ENCODE measurements at regions not wholly inside any gene's neighbourhood (a gene's known extent, or its start where the extent isn't known, plus 50 kb on each side); places are given as distances from the start of the nearest gene placed in this dataset.
A peak's percentile ranks its signal among the peaks of the same experiment; 100 is the strongest.

DNA sequence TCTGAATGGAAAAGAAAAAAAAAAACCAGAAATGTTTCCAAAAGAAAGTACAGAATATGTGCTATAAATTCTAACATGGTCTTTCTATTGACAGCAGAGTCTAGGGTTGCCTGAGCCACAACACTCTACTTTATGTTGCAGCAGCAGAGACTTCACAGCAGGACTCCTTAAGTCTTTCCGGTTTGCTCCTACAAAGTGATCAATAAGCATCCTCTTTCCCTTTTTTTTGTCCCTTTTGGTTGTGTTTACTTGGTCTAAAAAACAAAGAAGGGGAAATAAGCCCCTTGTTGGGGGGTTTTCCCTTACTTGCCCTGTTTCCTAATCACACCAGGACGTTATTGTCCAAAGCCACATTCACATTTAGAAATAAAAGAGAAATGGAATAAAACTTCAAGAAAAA, 163.1 kb upstream of the MPPED2 start:
- ATAC-seq, result no peak
- no peak for DNase-seq
- intact Hi-C loops (cut with DNase I), result no loop called here

DNA sequence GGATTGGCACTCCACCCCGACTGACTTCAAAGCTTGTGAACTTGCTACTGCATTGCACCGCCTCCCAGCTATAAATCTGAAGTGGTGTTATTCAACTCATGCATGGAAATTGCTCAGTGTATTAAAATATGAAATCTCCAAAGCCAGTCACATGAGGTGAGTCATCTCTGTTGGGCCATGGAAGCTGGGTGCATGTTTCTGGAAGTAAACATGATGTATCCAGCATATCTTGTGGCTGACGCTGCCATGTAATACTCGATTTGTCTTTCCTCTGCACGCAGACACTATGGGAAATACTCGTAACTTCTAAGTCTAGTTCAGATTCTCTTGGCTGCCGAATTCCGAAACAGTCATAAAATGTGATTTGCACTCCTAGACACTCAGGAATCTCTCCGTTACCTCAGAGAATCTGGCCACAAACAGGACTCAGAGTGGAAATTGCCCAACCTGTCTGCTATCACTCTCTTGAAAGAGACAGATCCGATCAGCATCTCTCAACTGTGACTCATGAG, 154.9 kb upstream of the MPPED2 start:
- ATAC-seq (no peak), DNase-seq (no peak)
- intact Hi-C loops (cut with DNase I), result no loop called here

DNA sequence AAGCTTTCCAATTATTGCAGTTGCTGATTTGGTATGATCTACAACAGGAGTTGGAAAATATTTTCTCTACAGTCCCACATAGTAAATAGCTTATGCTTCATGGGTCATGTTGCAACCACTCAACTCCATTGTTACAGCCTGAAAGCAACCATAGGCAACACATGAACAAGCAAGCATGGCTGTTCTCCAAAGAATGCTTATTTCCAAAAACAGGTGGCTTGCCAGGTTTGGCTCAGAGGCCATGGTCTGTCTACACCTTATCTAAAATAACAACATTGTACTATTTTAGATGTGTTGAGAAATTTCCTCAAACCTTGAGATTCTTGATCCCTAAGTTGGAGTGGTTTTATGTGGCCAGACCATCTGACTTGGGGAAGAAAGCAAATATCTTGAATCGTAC, 153.9 kb upstream of the MPPED2 start:
- intact Hi-C loops (cut with DNase I), result no loop called here
- no peak for ATAC-seq
- DNase-seq, result no peak

DNA sequence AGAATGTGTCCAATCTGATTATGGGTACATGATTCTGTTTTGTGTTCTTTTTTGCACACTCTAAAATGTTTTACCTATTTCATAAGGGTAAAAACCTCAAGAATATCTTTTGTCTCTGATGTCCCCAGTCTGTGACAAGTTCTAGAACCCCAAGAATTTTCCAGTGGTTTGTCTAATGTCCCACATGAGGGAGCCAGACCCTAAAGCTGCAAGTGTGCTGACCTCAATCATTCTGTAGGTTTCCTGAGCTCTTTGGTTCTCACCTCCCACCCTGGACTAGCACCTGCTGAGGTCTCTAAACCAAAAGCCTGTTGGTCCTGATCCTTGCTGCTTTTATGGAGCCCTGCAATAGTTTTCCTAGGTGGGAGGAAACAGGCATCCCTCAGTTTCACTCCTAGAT, 149.8 kb upstream of the MPPED2 start:
- intact Hi-C loops (cut with DNase I), result loop anchor here (10.0 kb wide), 2 partner anchors 179 to 189 kb away; no protein-coding TSS in a partner anchor
- DNase-seq (no peak), ATAC-seq (no peak)

DNA sequence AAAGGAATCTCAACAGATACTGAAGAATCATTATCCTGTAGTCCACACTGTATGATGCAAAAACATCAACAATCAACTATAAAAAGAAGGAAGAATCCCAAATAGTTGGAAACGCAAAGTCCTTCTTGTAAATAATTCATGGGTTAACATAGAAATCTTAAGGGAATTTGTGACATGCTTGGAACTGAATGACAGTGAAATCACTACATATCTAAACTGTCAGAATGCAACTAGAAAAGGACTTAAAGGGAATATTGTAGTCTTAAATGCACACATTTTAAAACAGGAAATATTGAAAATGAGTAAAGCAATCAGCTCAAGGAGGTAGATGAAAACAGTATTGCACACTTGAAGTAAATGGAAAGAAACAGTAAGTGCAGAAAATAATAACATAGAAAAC, 147.6 kb upstream of the MPPED2 start:
- intact Hi-C loops (cut with DNase I), result loop anchor here (10.0 kb wide), 2 partner anchors 181 to 191 kb away; no protein-coding TSS in a partner anchor
- ATAC-seq, result no peak

DNA sequence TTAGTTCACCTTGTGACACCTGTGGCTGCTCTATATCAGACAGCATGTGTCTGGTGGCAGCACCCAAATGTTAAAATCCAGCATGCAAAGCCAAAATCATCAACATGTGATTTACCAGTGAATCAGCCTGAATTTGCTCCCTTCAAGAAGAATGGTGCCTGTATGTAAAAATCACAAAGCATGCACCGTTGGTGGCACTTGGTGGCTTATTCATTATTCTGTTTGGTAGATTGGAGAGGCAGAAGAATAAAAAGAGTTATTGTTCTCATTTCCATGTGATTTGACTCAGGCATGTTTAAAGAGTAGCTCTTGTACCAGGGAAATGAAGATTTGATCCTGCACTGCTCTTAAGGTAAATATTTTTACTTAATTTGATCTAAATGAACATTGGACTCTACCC, 143.9 kb upstream of the MPPED2 start:
- intact Hi-C loops (cut with DNase I), result loop anchor here (10.0 kb wide), 2 partner anchors 185 to 195 kb away; no protein-coding TSS in a partner anchor

More for the DNA sequence above, 147.6 kb upstream of the MPPED2 start:
- no peak for DNase-seq

DNA sequence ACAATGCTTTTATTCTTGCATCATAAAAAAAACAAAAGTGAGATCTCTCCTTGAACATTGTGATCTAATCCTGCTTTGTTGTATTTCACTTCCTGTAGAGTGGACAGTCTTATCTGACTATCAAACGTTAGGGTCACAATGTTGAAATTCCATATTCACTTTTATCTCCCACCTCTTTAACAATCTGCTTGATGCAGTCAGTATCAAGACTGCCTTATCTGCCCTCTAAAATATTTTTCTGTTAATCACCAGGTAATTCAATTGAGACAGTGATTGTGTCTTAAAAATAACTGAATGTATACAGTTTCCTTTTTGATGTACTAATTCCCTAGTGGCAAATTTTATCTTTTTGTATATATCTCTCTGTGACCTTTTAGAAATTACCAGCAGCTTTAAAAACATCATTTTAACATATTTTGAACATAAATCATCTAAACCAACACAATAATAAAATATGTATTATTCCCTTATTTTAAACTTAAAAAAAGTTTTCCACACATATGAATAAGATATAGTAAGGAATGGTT, 143.1 kb upstream of the MPPED2 start:
- no peak for DNase-seq
- intact Hi-C loops (cut with DNase I), result no loop called here
- ATAC-seq, result no peak

More for the DNA sequence above, 143.9 kb upstream of the MPPED2 start:
- ATAC-seq (no peak), DNase-seq (no peak)

DNA sequence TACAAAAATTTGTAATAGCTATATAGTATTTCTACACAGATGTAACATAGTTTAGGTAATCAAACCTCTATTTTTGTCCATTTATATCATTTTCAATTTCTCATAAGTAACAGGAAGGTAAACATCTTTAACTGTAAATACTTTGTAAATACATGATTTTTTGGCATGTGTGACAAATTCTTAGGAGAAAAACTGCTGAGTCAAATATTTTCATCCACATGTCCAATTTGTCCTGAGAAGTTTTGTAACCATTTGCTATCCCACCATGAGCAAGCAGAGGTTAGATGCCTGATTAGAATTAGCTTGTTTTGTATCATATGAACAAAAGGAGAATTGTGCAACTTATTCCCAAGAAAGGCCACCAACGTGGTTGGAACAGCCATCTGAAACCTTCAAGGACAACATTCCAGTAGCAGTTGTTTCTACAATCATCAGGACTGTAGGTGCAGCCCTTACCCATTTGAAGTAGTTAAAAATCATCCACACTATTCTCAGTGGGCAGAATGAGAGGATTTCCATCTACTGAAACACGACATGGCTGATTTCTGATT, 139.6 kb upstream of the MPPED2 start:
- no peak for ATAC-seq
- intact Hi-C loops (cut with DNase I), result no loop called here
- no peak for DNase-seq

DNA sequence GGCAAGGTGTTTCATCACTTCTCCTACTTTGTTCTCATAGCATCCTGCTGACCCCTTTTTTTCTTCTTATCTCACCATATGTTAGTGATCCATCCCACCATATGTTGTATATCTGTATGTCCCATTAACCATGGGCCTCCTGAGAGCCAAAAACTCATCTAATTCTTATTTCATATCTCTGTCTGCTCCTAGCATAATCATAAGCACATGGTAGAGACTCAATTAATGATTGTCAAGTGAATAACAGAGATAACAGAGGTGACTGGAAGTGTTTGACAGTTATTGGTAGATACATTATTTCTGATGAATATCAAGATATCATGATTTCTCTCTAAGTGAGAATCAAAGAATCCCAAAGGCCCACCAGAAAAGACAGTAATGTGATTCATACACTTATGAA, 138.1 kb upstream of the MPPED2 start:
- intact Hi-C loops (cut with DNase I), result no loop called here
- ATAC-seq (no peak), DNase-seq (no peak)

DNA sequence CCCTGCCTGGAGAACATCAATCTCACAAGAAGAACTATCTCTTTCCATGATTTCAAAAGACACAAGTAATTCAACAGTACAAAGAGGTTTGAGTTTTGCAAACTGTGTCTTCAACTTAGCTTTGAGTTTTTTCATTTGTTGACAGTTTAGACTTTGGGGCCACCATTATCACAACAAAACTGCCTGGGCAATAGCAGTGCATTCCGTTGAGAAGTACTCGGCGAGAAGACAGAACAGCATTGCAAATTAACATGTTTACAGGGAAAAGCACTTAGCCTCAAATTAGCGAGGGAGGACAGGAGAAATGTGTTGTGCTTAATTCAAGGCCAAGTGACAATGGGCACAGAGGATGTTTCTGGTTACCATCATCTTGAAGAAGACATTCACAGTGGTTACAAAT, 133.2 kb upstream of the MPPED2 start:
- intact Hi-C loops (cut with DNase I), result no loop called here
- ATAC-seq, result no peak
- no peak for DNase-seq

DNA sequence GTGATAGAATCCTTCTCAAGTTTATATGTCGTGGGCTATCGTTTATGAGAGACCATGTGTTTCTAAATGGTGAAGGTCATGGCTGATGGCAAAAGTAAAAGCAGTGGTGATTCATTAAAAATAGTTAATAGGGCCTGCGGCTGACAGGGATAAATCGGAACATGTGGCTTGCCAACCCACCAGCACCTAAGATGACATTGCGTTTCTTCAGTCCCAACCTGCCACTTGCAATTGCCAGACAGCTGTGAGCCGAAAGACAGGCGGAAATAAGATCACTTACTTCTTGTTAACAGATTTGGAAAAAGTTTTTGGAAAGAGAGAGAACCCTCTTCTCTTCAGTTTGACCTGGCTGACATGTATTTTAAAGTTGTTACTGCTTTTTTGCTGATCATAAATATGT, 131.5 kb upstream of the MPPED2 start:
- intact Hi-C loops (cut with DNase I), result no loop called here
- no peak for DNase-seq
- ATAC-seq, result no peak

DNA sequence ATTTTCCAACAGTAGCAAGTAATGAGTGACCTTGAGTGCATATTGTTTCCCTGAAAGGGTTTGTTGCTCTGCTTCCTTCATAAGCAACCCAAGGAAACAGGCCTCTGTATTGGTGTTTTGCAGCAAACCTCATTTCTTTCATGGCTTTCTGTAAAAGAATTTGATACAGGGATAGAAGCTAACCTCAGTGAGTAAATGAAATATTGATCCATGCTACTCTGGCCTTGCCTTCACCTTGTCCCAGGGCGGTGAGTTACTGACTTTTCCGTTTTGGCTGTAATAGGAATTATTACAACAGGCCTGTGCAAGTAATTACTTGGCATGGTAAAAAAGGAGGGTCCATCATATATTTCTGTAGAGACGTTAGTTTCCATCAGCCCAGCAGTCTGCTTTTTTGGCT, 130.9 kb upstream of the MPPED2 start:
- intact Hi-C loops (cut with DNase I), result no loop called here
- DNase-seq (no peak), ATAC-seq (no peak)

DNA sequence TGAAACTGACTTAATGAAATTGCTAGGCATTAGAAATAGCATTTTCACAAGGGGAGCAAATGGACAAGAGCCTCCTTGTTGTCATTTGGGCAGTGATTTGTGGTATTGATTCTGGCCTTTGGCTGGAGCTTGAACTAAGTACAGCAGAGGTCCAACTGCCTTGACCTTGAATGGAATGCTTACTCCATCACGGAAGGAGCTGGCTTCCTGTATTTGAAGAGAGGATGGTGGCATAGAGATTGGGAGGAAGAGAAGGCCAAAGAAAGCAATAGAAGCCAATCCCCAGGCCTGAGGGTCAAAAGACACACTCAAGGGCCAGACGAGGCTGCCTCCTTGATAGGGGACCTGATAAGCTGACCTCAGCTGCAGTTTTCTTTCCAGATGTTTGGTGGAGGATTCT, 126.6 kb upstream of the MPPED2 start:
- ATAC-seq, result no peak
- intact Hi-C loops (cut with DNase I), result no loop called here

DNA sequence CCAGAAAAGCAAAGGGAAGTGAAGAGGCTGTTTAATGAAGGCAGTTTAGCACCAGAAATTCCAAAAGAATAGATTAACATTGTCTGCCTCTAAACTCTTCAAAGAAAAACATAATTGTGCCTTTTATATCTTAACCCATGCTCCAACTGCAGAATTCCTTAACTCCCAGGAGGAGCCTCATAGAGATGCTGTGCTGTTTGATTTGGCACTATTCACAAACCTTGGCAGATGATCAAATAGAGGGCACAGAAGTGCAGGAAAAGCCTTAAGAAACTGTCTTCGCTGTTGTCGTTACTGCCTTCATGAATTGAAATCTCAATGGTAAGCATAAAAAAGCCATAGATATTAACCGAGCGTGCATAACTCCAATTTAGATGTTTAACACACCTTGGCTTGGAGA, 124.1 kb upstream of the MPPED2 start:
- DNase-seq (no peak), ATAC-seq (peak in 1 of 2 donors; percentile 73)
- intact Hi-C loops (cut with DNase I), result no loop called here

More for the DNA sequence above, 126.6 kb upstream of the MPPED2 start:
- DNase-seq, result no peak

DNA sequence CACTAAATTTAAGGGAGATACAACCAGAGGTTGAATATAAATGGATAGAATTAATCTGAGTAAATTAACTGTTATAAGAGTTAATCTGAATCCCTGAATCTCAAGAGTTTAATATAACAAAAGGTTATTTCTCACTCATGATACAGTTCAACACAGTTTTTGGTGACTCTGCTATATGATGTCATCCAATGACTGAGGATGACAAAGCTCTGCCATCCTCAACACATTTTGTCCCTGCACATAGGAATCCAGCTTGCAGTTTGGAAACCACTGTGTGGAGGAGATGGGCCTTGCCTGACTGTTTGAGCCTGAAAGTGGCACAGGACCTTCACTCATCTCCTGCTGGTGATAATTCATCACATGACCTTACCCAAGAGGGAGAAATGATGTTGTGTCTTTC, 121.0 kb upstream of the MPPED2 start:
- DNase-seq, result no peak
- intact Hi-C loops (cut with DNase I), result no loop called here
- ATAC-seq, result no peak

DNA sequence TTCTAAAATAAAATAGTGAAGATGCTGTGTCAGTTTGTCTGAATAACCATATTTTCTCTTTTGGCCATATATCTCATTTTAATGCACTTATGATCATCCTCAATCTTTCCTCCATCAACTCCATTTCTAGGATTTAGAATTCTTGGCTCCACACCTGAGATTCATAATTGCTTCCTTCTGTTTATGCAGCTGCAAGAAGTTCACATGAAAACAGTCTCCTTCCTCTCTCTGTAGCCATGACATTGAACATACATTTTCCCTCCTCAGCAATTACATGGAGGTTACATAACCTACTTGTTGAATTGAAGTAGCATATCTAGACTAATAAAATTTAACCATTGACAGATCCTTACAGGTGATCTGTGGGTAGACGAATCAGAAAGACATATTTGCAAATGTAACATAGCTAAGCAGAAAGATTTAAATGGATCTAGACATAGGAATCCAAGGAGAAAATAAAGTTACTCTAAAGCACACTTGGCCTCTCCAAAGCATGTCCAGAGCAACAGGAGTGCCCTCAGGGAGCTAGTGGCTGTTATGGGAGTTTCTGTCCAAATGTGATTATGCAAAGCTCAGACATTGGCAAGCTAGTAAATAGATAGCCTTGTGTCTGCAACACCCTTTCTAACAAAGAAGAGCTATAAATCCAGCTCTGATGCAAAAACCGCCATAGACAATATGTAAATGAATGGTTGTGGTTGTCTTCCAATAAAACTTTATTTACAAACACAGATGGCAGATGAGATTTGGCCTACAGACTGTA, 119.9 kb upstream of the MPPED2 start:
- ATAC-seq (peak in 1 of 2 donors; percentile 71), DNase-seq (no peak)
- intact Hi-C loops (cut with DNase I), result no loop called here

DNA sequence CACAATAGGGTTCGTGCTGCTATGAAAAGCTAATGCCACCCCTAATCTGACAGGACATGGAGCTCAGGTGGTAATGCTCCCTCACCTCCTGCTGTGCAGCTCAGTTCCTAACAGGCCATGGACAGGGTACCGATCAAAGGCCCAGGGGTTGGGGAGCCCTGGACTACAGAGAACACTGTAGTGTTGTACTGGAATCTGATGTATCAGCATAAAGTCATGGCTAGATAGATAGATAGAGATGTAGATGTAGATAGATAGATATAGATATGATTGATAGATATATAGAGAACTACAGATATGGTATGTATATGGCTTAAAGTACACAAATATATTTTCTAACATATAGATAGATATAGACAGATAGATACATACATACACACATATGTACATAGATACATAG, 112.3 kb upstream of the MPPED2 start:
- ATAC-seq (no peak), DNase-seq (no peak)
- intact Hi-C loops (cut with DNase I), result no loop called here

DNA sequence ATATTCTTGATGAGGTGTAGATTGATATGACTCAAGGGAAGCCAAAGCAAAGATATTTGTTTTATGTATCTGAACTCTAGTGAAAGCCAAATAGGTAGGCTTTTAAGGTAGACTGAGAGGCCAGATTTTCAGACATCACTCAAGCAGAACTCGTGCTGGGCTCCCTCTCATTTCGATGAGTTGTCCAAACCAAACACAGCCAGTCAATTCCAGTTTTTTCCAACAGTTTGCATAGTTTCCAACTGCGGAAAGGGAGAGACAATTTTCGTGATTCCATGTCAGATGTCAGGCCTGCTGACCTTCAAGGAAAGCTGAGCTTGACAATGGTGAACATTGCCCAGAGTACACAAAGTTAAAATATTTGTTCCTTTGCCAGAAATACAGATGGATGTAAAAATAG, 110.9 kb upstream of the MPPED2 start:
- no peak for DNase-seq
- intact Hi-C loops (cut with DNase I), result no loop called here
- no peak for ATAC-seq

DNA sequence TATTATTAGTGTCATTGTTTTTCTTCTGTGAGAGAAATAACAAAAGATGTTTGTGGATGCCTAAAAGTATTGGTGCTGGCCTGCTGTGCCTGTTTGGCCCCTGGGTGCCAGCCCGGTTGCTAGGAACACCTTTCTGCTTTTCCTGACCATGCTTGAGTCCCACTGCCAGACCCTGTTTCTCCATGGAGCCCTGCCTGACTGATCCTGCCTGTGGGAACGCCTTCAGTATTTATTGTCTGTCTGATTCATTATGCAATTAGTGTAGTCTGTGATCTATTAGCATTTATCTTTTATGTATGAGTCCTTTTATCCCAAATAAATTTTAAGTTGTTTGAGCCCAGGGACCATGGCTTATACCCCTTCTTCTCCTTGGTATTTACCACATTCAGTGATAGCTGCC, 98.6 kb upstream of the MPPED2 start:
- ATAC-seq, result no peak
- intact Hi-C loops (cut with DNase I), result no loop called here
- no peak for DNase-seq

DNA sequence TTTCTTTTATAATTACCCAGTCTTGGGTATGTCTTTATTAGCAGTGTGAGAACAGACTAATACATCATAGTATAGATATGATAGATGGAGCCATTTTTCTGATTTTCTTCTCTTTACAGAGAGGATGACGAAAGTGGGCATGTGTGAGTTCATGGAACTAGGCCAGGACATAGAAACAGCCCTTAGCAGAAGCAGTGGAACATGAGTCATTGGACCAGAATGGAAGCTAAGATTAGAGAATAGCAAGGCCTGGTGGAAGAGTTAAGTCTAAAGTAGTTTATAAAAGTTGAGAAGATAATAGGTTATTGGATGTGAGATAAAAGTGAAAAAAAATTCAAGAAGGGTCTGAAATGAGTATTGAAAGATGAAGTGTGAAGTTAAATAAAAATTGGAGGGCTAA, 97.0 kb upstream of the MPPED2 start:
- intact Hi-C loops (cut with DNase I), result no loop called here
- DNase-seq (no peak), ATAC-seq (no peak)

DNA sequence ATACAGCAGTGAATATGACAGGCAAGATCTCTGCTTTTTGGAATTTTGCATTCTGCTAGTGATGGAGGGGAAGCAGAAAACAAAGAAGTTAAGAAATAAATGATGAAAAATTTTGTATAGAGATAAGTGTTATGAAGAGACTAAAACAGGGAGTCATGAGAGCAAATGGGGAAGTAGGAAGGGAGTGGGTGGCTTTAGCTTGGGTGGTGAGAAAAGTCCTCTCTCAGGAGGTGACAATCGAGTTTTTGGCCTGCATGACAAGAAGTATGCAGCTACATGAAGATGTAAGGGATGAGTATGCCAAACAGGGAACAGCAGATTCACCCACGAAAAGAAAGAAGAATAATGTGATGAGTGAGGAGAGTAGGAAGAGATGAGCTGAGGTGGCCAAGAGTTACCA, 80.7 kb upstream of the MPPED2 start:
- no peak for ATAC-seq
- intact Hi-C loops (cut with DNase I), result no loop called here
- no peak for DNase-seq
